NCI-H1105 (cell line): ENCODE measurements at regions not wholly inside any gene's neighbourhood (a gene's known extent, or its start where the extent isn't known, plus 50 kb on each side); places are given as distances from the start of the nearest gene placed in this dataset.

ENCODE experiments used
- DNase-seq: peaks from one replicate; lab custom pipeline; 2025; lab: John Stamatoyannopoulos, UW

- DNase-seq: no peak
These were observed 127.0 kb upstream of the STMND1 start for GRCh38 chr6:16974704-16975359.

GRCh38 chr6:16974387-16974673 lies 127.5 kb upstream of the STMND1 start:
- no peak for DNase-seq

DNA sequence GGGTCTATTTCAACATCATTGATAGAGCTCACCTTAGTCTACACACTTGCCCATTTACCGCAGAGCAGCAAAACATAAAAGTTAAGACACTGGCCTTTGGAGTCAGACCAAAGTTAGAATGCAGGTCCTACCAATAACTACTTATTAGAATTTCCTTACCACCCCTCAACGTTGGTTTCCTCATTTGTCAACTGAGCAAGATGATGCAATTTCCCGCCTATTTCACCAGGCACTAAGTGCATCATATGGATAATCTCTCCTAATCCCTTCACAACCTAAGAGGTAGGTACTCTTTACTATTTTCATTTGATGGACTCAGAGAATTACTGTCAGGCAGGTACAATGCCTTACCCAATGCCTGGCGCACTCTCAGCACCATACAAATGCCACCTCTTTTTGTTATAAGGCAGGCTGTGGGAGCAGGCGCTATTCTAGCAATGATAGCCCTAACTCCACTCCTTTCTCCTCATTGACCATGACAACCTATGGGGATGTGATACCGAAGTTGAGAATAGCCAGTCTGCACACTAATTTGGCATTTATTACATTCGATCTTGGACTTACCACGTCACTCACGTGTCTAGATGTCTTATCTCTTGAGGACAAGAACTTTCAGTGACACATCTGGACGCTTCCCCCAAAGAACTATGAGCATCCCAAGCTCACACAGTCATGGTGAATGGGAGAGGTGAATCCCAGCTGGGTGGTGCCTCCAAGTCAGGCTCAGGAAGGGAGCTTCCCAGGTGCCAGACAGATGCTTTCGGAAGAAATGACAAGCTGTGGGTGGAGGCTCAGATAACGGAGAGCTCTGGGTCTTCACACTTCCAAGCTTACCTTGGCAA lies 128.1 kb upstream of the STMND1 start:
- DNase-seq: no peak

- DNase-seq: no peak
These were observed 128.8 kb upstream of the STMND1 start for GRCh38 chr6:16973051-16973450.

- no peak for DNase-seq
These were observed 129.3 kb upstream of the STMND1 start for GRCh38 chr6:16972535-16972934.

GRCh38 chr6:16969699-16970655 lies 131.9 kb upstream of the STMND1 start:
- DNase-seq: no peak

GRCh38 chr6:16968101-16968500 lies 133.7 kb upstream of the STMND1 start:
- DNase-seq: no peak

DNA sequence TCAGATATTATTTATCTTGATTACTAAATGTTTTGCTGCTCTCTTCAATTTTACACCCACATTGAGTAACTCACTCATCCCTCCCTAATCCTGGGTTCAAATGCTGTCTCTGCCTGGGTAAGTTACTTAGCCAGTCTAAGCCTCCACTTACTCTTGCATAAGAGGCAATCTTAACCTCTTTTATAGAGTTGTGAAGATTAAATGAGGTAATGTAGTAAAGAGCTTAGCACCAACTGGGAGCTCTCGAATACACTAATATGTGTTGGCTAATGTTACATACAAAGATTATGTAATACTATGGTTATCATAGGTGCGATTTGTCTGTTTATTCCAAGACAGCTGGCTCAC lies 134.4 kb upstream of the STMND1 start:
- DNase-seq: no peak

GRCh38 chr6:16966791-16967469 lies 134.9 kb upstream of the STMND1 start:
- no peak for DNase-seq

GRCh38 chr6:16965689-16966088 lies 136.2 kb upstream of the STMND1 start:
- no peak for DNase-seq

GRCh38 chr6:16964553-16965499 lies 137.0 kb upstream of the STMND1 start:
- peak; percentile 56 for DNase-seq

DNA sequence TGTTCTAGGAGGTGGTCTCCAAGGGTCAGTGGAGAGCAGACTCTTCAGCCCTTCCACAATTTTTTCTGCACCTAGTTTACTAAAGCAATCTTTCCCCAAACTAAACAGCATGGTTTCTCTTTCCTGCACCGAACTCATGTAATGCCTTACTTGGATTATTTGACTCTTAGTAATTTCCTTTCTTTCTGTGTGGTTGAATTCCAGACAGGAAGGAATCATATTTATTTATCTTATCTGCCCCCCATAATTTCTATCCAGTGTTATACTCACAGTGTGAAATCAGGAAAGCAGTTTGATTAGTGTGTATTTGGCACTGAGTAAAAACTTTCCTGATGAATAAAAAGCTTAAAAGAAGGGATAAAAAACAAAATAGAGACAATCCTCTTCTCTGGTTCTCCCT lies 140.3 kb upstream of the STMND1 start:
- no peak for DNase-seq

- no peak for DNase-seq
These were observed 142.1 kb upstream of the STMND1 start for GRCh38 chr6:16959789-16960188.

DNA sequence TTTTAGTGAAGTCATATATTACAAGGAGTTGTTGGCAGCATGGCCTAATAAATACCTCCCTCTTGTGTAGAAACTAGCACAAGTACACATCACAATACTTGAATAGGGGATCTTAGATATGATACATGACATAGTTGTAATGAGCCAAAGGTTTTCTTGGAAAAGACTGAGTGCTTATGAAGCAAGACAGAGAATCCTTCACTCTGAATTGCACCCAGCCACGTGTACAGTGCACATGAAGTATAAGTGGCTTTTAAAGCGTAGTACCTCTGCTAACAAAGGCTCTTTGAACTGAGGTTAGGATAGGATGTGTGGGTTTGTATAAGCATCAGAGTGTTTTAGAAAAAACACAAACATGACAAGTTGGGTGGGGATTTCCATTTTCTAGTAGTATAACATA lies 145.5 kb upstream of the STMND1 start:
- DNase-seq: no peak

DNA sequence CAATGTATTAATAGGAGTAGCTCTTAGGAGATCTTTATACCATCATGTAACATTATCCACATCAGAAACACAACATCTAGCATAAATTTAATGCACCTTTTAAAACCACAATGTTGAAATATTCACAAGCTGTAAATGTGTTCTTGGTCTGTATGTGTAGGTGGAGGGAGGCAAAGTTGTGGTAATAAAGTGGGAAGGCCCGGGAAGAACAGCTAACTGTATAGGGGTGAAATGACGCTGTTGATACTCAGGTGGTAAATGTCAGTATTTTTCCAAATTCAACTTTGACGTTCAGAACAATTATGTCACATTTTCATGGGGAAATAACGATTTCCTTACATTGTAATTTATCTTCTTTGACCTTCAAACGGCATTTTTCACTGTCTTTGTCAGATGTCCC lies 146.0 kb upstream of the STMND1 start:
- DNase-seq: no peak

DNA sequence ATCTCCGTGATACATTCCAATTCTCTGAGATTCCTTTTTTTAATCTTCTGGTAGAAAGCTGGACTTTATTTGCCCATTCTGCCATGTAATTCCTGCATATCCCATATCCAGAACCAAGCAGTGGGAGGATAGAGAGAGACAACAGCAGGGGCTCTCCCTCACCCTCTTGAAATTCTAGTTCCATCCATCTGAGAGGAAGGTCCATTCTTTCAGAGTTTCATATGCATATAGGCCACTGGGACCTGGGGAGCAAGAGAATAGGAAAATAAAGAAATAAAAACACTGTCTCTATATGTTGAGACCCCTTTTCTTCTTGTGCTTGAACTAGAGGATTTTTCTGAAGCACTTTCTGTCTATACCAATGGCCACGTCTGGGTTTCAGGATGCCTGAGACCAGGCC lies 147.9 kb upstream of the STMND1 start:
- DNase-seq: no peak

DNA sequence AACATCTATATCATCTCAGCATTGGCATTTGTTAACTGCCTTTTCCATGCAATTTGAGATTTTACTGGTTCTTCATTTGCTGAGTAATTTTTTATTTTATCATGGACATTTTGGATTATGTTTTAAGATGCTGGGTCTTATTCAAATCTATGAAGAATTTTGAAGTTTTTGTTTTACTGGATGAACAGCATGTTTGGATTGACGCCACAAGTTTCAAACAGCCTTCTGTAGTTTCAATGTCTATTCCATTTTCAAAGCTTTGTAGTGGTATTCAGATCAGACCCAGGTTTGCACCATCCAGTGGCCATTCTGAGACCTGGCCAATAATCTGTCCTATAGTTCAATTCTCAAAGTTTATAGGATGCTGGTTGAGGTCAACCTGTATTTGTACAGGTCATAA lies 148.4 kb upstream of the STMND1 start:
- no peak for DNase-seq

DNA sequence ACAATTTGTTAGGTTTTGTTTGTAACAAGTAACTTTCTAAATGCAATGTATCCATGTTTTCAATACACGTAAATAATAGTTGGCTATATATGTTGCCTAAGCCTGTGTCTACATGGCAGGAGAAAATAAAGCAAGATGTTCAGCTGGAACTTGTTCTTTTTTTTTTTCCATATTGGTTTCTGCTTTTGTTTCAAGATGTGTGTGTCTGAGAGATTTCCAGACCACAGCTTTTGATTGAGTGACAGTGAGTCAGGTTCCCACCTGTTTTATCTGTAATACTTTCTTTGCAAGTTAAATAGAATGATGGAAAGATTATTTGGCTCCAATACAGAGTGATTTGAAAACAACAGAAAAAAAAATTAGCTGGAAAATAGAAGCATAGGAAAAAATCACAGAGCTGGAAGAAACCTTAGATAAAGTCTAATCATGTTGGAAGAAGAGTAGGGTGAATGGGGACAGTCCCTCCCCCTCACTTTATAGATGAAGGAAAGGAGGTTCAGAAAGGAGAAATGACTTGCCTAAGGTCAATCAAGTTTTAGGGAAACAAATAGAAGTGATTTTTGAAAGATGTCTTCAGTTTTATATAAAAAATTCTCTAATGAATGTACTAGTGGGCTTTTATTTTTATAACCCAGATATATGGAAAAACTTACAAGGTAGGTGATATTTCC lies 150.9 kb upstream of the STMND1 start:
- no peak for DNase-seq

DNA sequence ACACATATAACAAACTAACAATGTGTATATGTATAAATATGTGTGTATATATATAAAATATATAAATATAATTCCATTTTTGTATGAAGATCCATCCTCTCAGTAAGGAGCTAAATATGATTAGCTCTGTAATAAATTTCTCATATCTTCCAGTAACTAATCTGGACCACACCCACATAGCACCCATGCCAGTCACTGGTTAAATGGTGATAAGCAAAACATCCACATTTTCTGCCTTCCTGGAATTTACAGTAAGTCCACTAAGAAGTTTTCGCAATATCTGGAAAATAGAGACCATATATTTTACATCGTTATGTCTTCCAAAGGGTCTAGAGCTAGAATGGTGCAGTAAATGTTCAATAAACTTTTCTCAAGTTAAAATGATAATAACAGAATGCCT lies 151.5 kb upstream of the STMND1 start:
- DNase-seq: no peak

GRCh38 chr6:16949716-16950115 lies 152.1 kb upstream of the STMND1 start:
- no peak for DNase-seq

DNA sequence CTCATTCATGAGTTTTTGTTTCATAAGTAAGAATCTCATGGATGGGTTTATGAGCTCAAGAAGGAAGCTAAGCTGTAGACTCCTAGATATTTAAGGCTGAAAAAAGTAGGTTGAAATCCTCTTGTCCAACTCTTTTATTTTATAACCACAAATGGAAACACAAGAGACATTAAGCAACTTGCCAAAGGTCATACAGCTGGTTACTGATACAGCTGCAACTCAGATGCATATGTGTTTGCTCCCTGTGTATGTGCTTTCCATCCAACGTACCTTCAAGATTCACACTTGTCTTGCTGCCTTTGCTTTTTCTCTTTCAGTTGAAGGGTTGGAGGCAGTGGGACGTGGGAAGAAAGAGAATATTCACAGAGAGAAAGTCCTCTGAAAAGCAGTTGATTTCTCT lies 153.5 kb upstream of the STMND1 start:
- no peak for DNase-seq
